DOHH2 (cell line): ENCODE measurements at regions not wholly inside any gene's neighbourhood (a gene's known extent, or its start where the extent isn't known, plus 50 kb on each side); places are given as distances from the start of the nearest gene placed in this dataset.

Source experiments
- H3F3A ChIP-seq: fragments of 200-600 bp; sonication (generic), shearing (Covaris generic); 2 replicates; pipeline ENCODE4 v1.6.0; 2016; ENCODE audit warnings: antibody characterized with exemption, mild to moderate bottlenecking; ENCODE audit not compliant: control insufficient read depth, insufficient read depth
- H3K27ac ChIP-seq: fragments of 200-600 bp; sonication (generic); 2 replicates; pipeline ENCODE4 v1.5.1; 2014; ENCODE audit warnings: low read depth, mild to moderate bottlenecking, low read length, moderate library complexity
- H3K27me3 ChIP-seq: fragments of 200-600 bp; sonication (generic); 2 replicates; pipeline ENCODE4 v1.6.1; 2014; ENCODE audit warnings: mild to moderate bottlenecking, low read length, mixed read lengths; ENCODE audit not compliant: control insufficient read depth
- H3K36me3 ChIP-seq: fragments of 200-600 bp; sonication (generic); 2 replicates; pipeline ENCODE4 v1.6.1; 2014; ENCODE audit warnings: mild to moderate bottlenecking, low read length, moderate library complexity, mixed read lengths; ENCODE audit not compliant: control insufficient read depth
- H3K4me1 ChIP-seq: fragments of 200-600 bp; sonication (generic); 2 replicates; pipeline ENCODE4 v1.6.1; 2014; ENCODE audit warnings: mild to moderate bottlenecking, low read length, mixed read lengths; ENCODE audit not compliant: control insufficient read depth
- H3K4me2 ChIP-seq: fragments of 200-600 bp; sonication (generic); 2 replicates; pipeline ENCODE4 v1.6.0; 2014; ENCODE audit warnings: mild to moderate bottlenecking, low read length, moderate library complexity
- H3K4me3 ChIP-seq: fragments of 200-600 bp; sonication (generic); 2 replicates; pipeline ENCODE4 v1.5.1; 2014; ENCODE audit warnings: mild to moderate bottlenecking, low read length, mixed read lengths
- H3K79me2 ChIP-seq: fragments of 200-600 bp; sonication (generic); 2 replicates; pipeline ENCODE4 v1.6.1; 2014; ENCODE audit warnings: mild to moderate bottlenecking, low read length, mixed read lengths; ENCODE audit not compliant: control insufficient read depth
- H3K9me2 ChIP-seq: fragments of 200-600 bp; sonication (generic); replicated peaks from 2 replicates; pipeline ENCODE4 v1.6.1; 2014; ENCODE audit warnings: mild to moderate bottlenecking, low read length, mixed read lengths; ENCODE audit not compliant: control insufficient read depth
- H3K9me3 ChIP-seq: fragments of 200-600 bp; sonication (generic); 2 replicates; pipeline ENCODE4 v1.6.1; 2014; ENCODE audit warnings: antibody characterized with exemption, low read length, mixed read lengths; ENCODE audit not compliant: control insufficient read depth, insufficient read depth
- H4K20me1 ChIP-seq: fragments of 200-600 bp; sonication (generic); 2 replicates; pipeline ENCODE4 v1.6.0; 2014; ENCODE audit warnings: low read depth, mild to moderate bottlenecking, antibody characterized with exemption, low read length, moderate library complexity; ENCODE audit not compliant: control insufficient read depth, insufficient read depth
- EZH2phosphoT487 ChIP-seq: fragments of 200-600 bp; sonication (generic); IDR thresholded peaks from 2 replicates; pipeline ENCODE4 v1.6.1; 2017; ENCODE audit warnings: borderline replicate concordance, mild to moderate bottlenecking, antibody characterized with exemption, low read length, moderate library complexity, mixed read lengths
- TF ChIP-seq, protein P1 (sequence below): fragments of 200-600 bp; sonication (generic); IDR thresholded peaks from one replicate; pipeline ENCODE4 v1.5.1; 2014; ENCODE audit warnings: antibody characterized with exemption, mild to moderate bottlenecking, low read depth, low read length; ENCODE audit not compliant: poor library complexity, severe bottlenecking

DNA sequence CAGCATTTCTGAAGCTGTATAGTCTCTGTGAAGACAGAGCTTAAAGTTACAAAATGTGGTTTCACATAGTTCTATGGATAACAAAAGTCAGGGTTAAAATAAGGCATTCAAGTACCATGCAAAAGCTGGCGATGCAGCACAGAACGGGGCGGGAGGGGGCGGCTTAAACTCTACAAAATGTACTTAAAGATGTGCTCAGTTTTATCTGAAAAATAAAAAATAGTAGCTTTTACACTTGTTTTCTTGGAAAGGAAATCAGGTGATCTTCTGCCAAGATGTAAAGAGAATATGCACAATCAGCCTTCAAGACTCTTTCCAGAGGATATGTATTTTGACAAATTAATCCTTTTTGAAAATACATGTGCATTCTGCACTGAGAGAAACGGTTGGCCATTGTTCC, 301.7 kb upstream of the EMCN start:
- no peaks in the 10 kb centered on the region for H3K4me1 ChIP-seq
- H3K9me3 ChIP-seq = no peaks in the 10 kb centered on the region
- no peaks in the 10 kb centered on the region for H3K27me3 ChIP-seq
- H3F3A ChIP-seq = no peaks in the 10 kb centered on the region
- no peak overlapping the region for H3K4me2 ChIP-seq
- no peak overlapping the region for H3K27ac ChIP-seq
- no peaks in the 10 kb centered on the region for H3K9me2 ChIP-seq
- TF ChIP-seq, protein P1, sequence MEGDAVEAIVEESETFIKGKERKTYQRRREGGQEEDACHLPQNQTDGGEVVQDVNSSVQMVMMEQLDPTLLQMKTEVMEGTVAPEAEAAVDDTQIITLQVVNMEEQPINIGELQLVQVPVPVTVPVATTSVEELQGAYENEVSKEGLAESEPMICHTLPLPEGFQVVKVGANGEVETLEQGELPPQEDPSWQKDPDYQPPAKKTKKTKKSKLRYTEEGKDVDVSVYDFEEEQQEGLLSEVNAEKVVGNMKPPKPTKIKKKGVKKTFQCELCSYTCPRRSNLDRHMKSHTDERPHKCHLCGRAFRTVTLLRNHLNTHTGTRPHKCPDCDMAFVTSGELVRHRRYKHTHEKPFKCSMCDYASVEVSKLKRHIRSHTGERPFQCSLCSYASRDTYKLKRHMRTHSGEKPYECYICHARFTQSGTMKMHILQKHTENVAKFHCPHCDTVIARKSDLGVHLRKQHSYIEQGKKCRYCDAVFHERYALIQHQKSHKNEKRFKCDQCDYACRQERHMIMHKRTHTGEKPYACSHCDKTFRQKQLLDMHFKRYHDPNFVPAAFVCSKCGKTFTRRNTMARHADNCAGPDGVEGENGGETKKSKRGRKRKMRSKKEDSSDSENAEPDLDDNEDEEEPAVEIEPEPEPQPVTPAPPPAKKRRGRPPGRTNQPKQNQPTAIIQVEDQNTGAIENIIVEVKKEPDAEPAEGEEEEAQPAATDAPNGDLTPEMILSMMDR = no peak
- TF ChIP-seq EZH2phosphoT487 = no peak
- H3K4me3 ChIP-seq = no peak overlapping the region
- no peaks in the 10 kb centered on the region for H3K79me2 ChIP-seq
- H3K36me3 ChIP-seq = no peaks in the 10 kb centered on the region
- H4K20me1 ChIP-seq = no peaks in the 10 kb centered on the region

DNA sequence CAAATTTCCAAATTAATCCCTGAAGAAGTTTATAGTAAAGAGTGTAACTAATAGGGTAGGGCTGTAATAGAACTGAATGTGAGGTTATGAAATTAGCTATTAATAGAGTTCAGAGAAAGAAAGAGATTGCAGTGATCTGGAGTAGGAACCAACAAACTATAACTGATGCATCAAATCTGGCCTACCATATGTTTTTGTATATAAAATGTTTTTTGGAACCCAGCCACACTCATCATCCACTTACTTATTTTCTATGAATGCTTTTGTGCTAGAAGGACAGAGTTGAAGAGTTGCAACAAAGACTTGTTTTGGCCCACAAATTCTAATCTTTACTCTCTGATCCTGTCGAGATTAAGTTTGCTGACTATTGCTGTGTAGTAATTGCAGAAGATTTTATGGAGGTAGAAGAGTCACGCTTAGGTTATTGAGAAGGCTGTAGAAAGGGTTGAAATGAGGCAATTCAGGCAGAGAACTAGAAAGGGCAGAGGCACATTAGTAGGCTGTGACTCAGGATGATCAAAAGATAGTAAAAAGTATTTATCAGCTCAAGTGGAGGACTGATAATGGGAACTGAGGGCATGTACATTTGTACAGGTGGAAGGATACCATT, 298.7 kb upstream of the EMCN start:
- H3K4me1 ChIP-seq = no peaks in the 10 kb centered on the region
- H3K4me3 ChIP-seq = no peak overlapping the region
- TF ChIP-seq EZH2phosphoT487 = no peak
- TF ChIP-seq, protein P1 = no peak
- no peaks in the 10 kb centered on the region for H3K9me3 ChIP-seq
- H3K27ac ChIP-seq = no peak overlapping the region
- no peaks in the 10 kb centered on the region for H4K20me1 ChIP-seq
- no peaks in the 10 kb centered on the region for H3K36me3 ChIP-seq
- no peaks in the 10 kb centered on the region for H3K79me2 ChIP-seq
- no peaks in the 10 kb centered on the region for H3F3A ChIP-seq
- H3K27me3 ChIP-seq = no peaks in the 10 kb centered on the region
- H3K4me2 ChIP-seq = no peak overlapping the region
- H3K9me2 ChIP-seq = no peaks in the 10 kb centered on the region

DNA sequence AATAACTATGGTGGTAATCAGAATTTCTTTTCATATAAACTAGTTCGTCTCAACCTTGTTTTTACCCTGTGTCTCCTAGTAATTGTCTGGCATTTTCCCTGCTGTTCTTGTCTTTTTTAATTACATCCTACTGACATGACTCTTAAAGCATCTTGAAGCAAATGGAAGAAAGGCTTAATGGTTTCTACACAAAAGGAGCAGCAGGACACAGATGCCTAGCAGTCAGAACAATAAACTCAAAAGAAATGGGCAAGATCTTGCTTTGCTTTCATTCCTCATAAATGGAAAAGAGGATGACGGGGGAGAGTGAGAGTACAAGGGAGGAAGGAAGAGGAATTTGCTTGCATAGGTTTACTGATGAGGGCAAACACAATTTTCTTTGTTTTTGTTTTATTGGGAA, 293.2 kb upstream of the EMCN start:
- Histone ChIP-seq H3K4me3 (no peak overlapping the region), H3K36me3 (no peaks in the 10 kb centered on the region), H3K9me2 (no peaks in the 10 kb centered on the region), H3K27ac (no peak overlapping the region), H3K9me3 (no peaks in the 10 kb centered on the region), H3K4me2 (no peak overlapping the region), H3K4me1 (no peaks in the 10 kb centered on the region), H3K79me2 (no peaks in the 10 kb centered on the region), H4K20me1 (no peaks in the 10 kb centered on the region), H3K27me3 (no peaks in the 10 kb centered on the region), H3F3A (no peaks in the 10 kb centered on the region)
- TF ChIP-seq, protein P1 = no peak
